T-cell (primary cell): ENCODE measurements at regions not wholly inside any gene's neighbourhood (a gene's known extent, or its start where the extent isn't known, plus 50 kb on each side); places are given as distances from the start of the nearest gene placed in this dataset.
"Not testable (repeated sequence)": the region's sequence is repeated elsewhere in the genome, so short reads cannot be mapped to it uniquely, and the experiment has no call there.

Source experiments
- ATAC-seq, 4 experiments: fragments of 200-7000 bp in 3 of 4; fragments of 150-1000 bp in 1 of 4; cut with Tn5 transposase; replicated peaks in 1 of 4; 1 replicate in 3 of 4; 2 replicates in 1 of 4; pipeline ENCODE4 v1.10.0; 2021; ENCODE audit warnings: moderate library complexity in 3 of 4, mild to moderate bottlenecking in 2 of 4, moderate number of reproducible peaks in 1 of 4
- CTCF ChIA-PET, 2 donors: fragments of 300-600 bp; sonication (Branson Sonifier 250); formaldehyde crosslinking; loops; one replicate each; lab custom pipeline; 2022; ENCODE audit warnings: antibody characterized with exemption in 2 of 2; lab: Charles Lee
- POLR2A ChIA-PET, 2 donors: fragments of 300-600 bp; sonication (Branson Sonifier 250); formaldehyde crosslinking; loops; one replicate each; lab custom pipeline; 2022; ENCODE audit warnings: antibody characterized with exemption in 2 of 2; lab: Charles Lee
- DNase-seq, 35 experiments: peaks; one replicate each; pipeline versions ENCODE4 v3.0.0 to v3.0.0-alpha.2; 2013 to 2023
- H3K27ac ChIP-seq: one replicate; pipeline ENCODE4 v1.5.1; 2013; ENCODE audit warnings: low read length
- H3K27me3 ChIP-seq, 2 experiments: replicated peaks in 1 of 2; 1 replicate in 1 of 2; 2 replicates in 1 of 2; pipeline versions ENCODE4 v1.6.1 to v1.7.0; 2013; ENCODE audit warnings: low read length in 1 of 2, mixed read lengths in 1 of 2; ENCODE audit not compliant: control insufficient read depth in 2 of 2, insufficient read depth in 2 of 2; ENCODE audit errors: extremely low read depth in 1 of 2
- H3K36me3 ChIP-seq, 2 donors: 1 replicate in 1 of 2; 2 replicates in 1 of 2; pipeline versions ENCODE4 v1.6.1 to v1.7.0; 2013; ENCODE audit warnings: low read length in 1 of 2; ENCODE audit not compliant: control insufficient read depth in 2 of 2, insufficient read depth in 1 of 2; ENCODE audit errors: extremely low read depth in 1 of 2
- H3K4me1 ChIP-seq, 2 experiments: 1 replicate in 1 of 2; 2 replicates in 1 of 2; pipeline versions ENCODE4 v1.6.1 to v1.7.0; 2013; ENCODE audit warnings: low read length in 2 of 2, mixed read lengths in 1 of 2; ENCODE audit not compliant: insufficient read depth in 2 of 2, control insufficient read depth in 1 of 2; ENCODE audit errors: extremely low read depth in 1 of 2
- H3K4me3 ChIP-seq, 2 donors: 1 replicate in 1 of 2; 2 replicates in 1 of 2; pipeline versions ENCODE4 v1.5.1 to v1.7.0; 2013; ENCODE audit warnings: mild to moderate bottlenecking in 2 of 2, low read length in 1 of 2, moderate library complexity in 1 of 2; ENCODE audit not compliant: control insufficient read depth in 1 of 2; ENCODE audit errors: extremely low read depth in 1 of 2
- H3K9me3 ChIP-seq: 2 replicates; pipeline ENCODE4 v1.7.0; 2013
- H3K27ac Mint-ChIP-seq, 2 donors: one replicate each; pipeline ENCODE4 v1.8.0; 2020 to 2021; ENCODE audit warnings: mild to moderate bottlenecking in 2 of 2, mixed read lengths in 2 of 2
- H3K27me3 Mint-ChIP-seq, 2 donors: one replicate each; pipeline ENCODE4 v1.8.0; 2021 to 2022; ENCODE audit warnings: mixed read lengths in 2 of 2
- H3K36me3 Mint-ChIP-seq: one replicate; pipeline ENCODE4 v1.8.0; 2021; ENCODE audit warnings: mixed read lengths
- H3K4me1 Mint-ChIP-seq, 3 donors: one replicate each; pipeline ENCODE4 v1.8.0; 2020 to 2022; ENCODE audit warnings: mixed read lengths in 3 of 3, mild to moderate bottlenecking in 1 of 3
- H3K4me3 Mint-ChIP-seq, 3 donors: one replicate each; pipeline ENCODE4 v1.8.0; 2020 to 2022; ENCODE audit warnings: mild to moderate bottlenecking in 3 of 3, mixed read lengths in 3 of 3, moderate library complexity in 3 of 3
- H3K9me3 Mint-ChIP-seq, 3 donors: one replicate each; pipeline ENCODE4 v1.8.0; 2020 to 2022; ENCODE audit warnings: mixed read lengths in 3 of 3
- WGBS: methylation state at CpG from one replicate; pipeline ENCODE4 v1.1.5; 2013; ENCODE audit warnings: missing lambda C conversion rate; ENCODE audit not compliant: insufficient coverage; 5-methylcytosine and 5-hydroxymethylcytosine counted together

DNA sequence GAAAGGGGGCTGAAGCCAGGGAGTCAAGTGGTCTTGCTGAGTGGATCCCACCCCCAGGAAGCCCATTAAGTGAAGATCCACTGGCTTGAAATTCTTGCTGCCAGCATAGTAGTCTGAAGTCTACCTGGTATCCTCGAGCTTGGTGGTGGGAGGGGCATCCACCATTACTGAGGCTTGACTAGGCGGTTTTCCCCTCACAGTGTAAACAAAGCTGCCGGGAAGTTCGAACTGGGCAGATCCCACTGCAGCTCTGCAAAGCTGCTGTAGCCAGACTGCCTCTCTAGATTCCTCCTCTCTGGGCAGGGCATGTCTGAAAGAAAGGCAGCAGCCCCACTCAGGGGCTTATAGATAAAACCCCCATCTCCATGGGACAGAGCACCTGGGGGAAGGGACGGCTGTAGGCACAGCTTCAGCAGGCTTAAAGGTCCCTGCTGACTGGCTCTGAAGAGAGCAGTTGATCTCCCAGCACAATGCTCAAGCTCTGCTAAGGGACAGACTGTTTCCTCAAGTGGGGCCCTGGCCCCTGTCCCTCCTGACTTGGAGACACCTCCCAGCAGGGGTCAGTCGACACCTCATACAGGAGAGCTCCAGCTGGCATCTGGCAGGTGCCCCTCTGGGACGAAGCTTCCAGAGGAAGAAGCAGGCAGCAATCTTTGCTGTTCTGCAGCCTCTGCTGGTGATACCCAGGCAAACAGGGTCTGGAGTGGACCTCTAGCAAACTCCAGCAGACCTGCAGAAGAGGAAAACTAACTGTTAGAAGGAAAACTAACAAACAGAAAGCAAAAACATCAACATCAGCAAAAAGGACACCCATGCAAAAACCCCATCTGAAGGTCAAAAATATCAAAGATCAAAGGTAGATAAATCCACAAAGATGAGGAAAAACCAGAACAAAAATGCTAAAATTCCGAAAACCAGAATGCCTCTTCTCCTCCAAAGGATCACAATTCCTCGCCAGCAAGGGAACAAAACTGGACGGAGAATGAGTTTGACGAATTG lies 140.6 kb downstream of the FAM170A start:
- H3K36me3 ChIP-seq, H3K4me3 ChIP-seq, H3K4me1 ChIP-seq, H3K27ac ChIP-seq, ATAC-seq, DNase-seq, CTCF ChIA-PET, H3K27ac Mint-ChIP-seq, H3K27me3 Mint-ChIP-seq, H3K36me3 Mint-ChIP-seq, H3K9me3 ChIP-seq, H3K4me1 Mint-ChIP-seq, H3K27me3 ChIP-seq, H3K4me3 Mint-ChIP-seq, POLR2A ChIA-PET: not testable (repeated sequence)
- WGBS, result 71% methylated on average over 5 of the region's 11 CpGs
- peaks cover 3 to 12% (median 9%) of the 10 kb centered on the region in 3 donors for H3K9me3 Mint-ChIP-seq

DNA sequence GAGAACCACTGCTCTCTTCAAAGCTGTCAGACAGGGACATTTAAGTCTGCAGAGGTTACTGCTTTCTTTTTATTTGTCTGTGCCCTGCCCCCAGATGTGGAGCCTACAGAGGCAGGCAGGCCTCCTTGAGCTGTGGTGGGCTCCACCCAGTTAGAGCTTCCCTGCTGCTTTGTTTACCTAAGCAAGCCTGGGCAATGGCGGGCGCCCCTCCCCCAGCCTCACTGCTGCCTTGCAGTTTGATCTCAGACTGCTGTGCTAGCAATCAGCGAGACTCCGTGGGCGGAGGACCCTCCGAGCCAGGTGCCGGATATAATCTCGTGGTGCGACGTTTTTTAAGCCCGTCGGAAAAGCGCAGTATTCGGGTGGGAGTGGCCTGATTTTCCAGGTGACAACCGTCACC lies 150.8 kb downstream of the FAM170A start:
- H3K4me1 Mint-ChIP-seq, H3K27ac ChIP-seq, H3K9me3 Mint-ChIP-seq, H3K27ac Mint-ChIP-seq, H3K36me3 ChIP-seq, CTCF ChIA-PET, H3K36me3 Mint-ChIP-seq, H3K4me1 ChIP-seq, H3K9me3 ChIP-seq, H3K27me3 Mint-ChIP-seq, H3K4me3 Mint-ChIP-seq, H3K4me3 ChIP-seq, DNase-seq, ATAC-seq, POLR2A ChIA-PET, H3K27me3 ChIP-seq: not testable (repeated sequence)
- WGBS, result 94% methylated on average over 11 of the region's 15 CpGs

DNA sequence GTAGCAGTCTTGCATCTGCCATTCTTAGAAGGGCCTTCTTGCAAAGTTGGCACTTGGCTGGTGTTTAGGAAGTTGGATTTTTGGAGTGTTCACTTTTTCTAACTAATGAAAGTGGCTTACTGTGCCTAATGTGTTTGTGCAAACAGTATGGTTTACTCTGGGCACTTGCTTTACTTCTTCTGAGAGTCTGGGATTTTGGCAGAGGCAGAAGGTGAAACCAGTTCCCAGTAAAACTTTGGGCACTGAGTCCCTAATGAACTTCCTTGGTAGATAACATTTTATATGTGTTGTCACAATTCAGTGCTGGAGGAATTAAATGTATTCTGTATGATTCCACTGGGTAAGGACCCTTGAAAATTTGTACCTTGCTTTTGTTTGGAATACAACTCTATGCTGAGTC lies 155.7 kb downstream of the FAM170A start:
- Mint-ChIP-seq H3K27me3 (no peaks in the 10 kb centered on the region), H3K27ac (no peak overlapping the region), H3K9me3 (no peaks in the 10 kb centered on the region), H3K36me3 (no peaks in the 10 kb centered on the region), H3K4me1 (peaks cover 0 to 4% (median 0%) of the 10 kb centered on the region in 3 donors), H3K4me3 (no peak overlapping the region)
- no peak for DNase-seq
- ATAC-seq, result no peak
- POLR2A ChIA-PET, result no interaction called here
- Histone ChIP-seq H3K9me3 (no peaks in the 10 kb centered on the region), H3K4me3 (no peak overlapping the region), H3K27ac (no peak overlapping the region), H3K4me1 (no peaks in the 10 kb centered on the region), H3K36me3 (no peaks in the 10 kb centered on the region), H3K27me3 (no peaks in the 10 kb centered on the region)
- CTCF ChIA-PET, result no interaction called here

DNA sequence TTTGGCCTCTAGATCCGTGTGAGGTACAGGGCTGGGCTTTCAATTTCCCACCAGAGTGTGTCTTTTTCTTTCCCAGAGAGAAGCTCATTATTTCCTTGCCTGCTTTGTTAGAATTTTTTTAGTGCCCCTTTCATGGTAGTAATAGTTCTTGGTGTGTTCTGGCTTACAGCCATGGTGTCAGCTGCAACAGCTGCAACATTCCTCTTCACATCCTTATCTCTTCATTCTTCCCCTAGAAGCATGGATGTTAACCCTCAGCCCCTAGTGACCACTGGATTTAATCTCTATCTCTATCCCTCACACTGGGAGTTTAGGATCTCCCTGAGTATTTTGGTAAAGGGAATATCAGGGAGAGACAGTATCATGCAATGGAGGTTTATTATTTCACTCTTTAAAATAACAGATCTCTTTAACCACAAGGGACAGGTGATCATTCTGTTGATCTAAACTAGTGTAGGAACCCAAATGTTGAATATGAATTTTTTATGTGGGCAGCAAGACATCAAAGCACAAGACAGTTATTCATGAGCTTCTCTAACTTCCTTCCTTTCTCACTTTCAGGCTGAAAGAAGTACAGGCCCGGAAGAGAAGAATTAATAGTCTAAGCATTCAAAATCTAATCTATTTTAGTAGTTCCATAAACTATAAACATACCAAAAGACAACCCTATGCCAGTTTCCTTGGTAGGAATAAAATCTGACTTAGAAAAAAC lies 160.2 kb downstream of the FAM170A start:
- no peak for ATAC-seq
- H3K9me3 Mint-ChIP-seq, result no peaks in the 10 kb centered on the region
- H3K36me3 Mint-ChIP-seq, result no peaks in the 10 kb centered on the region
- no peaks in the 10 kb centered on the region for H3K27me3 Mint-ChIP-seq
- ChIA-PET CTCF (interaction anchor here in 1 of 2 donors (0.5 kb wide), 1 partner anchor 33 kb away, joined by 3 read pairs; no protein-coding TSS in a partner anchor), POLR2A (no interaction called here)
- no CpG with 5 or more reads among the region's 2 CpGs for WGBS
- Histone ChIP-seq H3K9me3 (no peaks in the 10 kb centered on the region), H3K27me3 (no peaks in the 10 kb centered on the region), H3K27ac (no peak overlapping the region), H3K4me3 (no peak overlapping the region), H3K36me3 (no peaks in the 10 kb centered on the region), H3K4me1 (no peaks in the 10 kb centered on the region)
- no peak overlapping the region for H3K4me3 Mint-ChIP-seq
- no peak overlapping the region for H3K27ac Mint-ChIP-seq
- peaks cover 0 to 4% (median 0%) of the 10 kb centered on the region in 3 donors for H3K4me1 Mint-ChIP-seq
- DNase-seq, result no peak

DNA sequence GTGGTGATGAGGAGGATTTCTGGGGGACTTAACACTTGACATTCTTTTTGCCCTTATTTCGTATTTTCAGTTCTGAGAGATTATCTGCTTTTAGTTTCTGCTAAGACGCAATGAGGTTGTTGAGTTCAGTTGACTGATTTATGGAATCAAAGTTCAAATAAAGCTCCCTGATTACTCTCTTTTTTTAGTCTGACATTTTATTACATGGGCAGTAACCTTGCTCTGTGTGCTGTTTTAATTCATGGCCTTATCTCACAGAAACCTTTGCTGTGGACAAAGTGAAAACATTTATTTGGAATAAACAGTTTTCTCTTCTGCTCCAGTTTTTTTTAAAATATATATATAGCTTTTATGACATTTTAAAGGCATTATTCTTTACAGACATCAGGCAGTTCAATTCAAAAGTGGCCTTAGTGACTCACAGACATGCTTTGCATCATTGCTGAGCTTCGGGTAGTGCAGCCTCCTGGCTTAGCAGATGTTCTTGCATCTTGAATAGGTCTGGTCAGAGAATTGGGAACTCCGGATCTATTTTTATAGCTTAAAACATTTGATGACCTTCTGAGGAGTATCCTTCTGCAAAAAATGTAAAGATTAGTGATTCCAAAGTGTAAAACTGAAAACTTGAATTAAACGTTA lies 162.9 kb downstream of the FAM170A start:
- Histone ChIP-seq H3K9me3 (no peaks in the 10 kb centered on the region), H3K4me3 (no peak overlapping the region), H3K36me3 (no peaks in the 10 kb centered on the region), H3K27ac (no peak overlapping the region), H3K27me3 (no peaks in the 10 kb centered on the region), H3K4me1 (no peaks in the 10 kb centered on the region)
- ATAC-seq (no peak), DNase-seq (no peak)
- no peaks in the 10 kb centered on the region for H3K27me3 Mint-ChIP-seq
- no peak overlapping the region for H3K4me3 Mint-ChIP-seq
- H3K4me1 Mint-ChIP-seq, result peaks cover 0 to 4% (median 0%) of the 10 kb centered on the region in 3 donors
- peaks cover 0 to 7% (median 5%) of the 10 kb centered on the region in 3 donors for H3K9me3 Mint-ChIP-seq
- no peaks in the 10 kb centered on the region for H3K36me3 Mint-ChIP-seq
- POLR2A ChIA-PET, result no interaction called here
- CTCF ChIA-PET, result no interaction called here
- no peak overlapping the region for H3K27ac Mint-ChIP-seq
- 0% methylated on average over 1 of the region's 5 CpGs for WGBS

DNA sequence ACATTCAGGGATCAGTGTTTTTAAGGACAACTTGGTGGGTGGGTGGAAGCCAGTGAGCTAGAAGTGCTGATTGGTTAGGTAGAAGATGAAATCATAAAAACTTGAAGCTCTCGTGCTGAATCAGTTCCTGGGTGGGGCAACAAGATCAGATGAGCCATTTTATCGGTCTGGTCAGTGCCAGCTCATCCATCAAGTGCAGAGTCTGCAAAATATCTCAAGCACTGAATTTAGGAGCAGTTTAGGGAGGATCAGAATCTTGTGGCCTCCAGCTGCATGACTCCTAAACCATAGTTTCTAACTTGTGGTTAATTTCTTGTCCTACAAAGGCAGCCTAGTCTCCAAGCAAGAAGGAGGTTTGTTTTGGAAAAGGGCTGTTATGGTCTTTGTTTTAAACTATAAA lies 166.4 kb downstream of the FAM170A start:
- no peak overlapping the region for H3K27ac ChIP-seq
- no peaks in the 10 kb centered on the region for H3K9me3 ChIP-seq
- Mint-ChIP-seq H3K27ac (no peak overlapping the region), H3K4me3 (no peak overlapping the region), H3K4me1 (no peaks in the 10 kb centered on the region), H3K36me3 (no peaks in the 10 kb centered on the region), H3K9me3 (peaks cover 0 to 7% (median 5%) of the 10 kb centered on the region in 3 donors), H3K27me3 (no peaks in the 10 kb centered on the region)
- CTCF ChIA-PET, result interaction anchor here in 1 of 2 donors (0.5 kb wide), 1 partner anchor 777 kb away, joined by 3 read pairs; no protein-coding TSS in a partner anchor
- WGBS, result 32% methylated on average over 2 of the region's 2 CpGs
- H3K36me3 ChIP-seq, result no peaks in the 10 kb centered on the region
- H3K27me3 ChIP-seq, result no peaks in the 10 kb centered on the region
- POLR2A ChIA-PET, result no interaction called here
- ATAC-seq, result no peak
- H3K4me3 ChIP-seq, result no peak overlapping the region
- H3K4me1 ChIP-seq, result no peaks in the 10 kb centered on the region
- no peak for DNase-seq
